HG03039 (cell line): ENCODE measurements at regions not wholly inside any gene's neighbourhood (a gene's known extent, or its start where the extent isn't known, plus 50 kb on each side); places are given as distances from the start of the nearest gene placed in this dataset.

Source experiments
- ATAC-seq: cut with Tn5 transposase; IDR thresholded peaks from one replicate; pipeline ENCODE4 v1.9.1; 2021; ENCODE audit warnings: mild to moderate bottlenecking, moderate library complexity; ENCODE audit not compliant: unreplicated experiment

DNA sequence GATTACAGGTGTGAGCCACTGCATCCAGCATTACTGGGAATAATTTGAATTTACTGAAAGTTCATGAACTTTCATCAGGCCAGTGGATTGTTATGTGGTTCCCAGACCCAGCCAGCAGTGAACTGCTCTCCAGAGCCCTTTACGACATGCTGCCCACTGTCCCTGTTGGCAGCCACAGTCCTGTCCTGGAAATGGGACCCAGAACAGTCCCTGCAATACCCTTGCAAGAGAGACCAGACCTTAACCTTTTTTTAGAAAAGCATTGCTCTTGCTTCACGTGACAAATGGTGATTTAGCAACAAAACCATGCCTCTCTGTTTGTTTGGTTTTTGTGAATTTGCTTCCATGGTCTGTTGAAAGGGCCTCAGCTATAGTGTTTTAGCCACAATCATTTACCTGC lies 367.3 kb upstream of the C2CD4B start:
- ATAC-seq = no peak

DNA sequence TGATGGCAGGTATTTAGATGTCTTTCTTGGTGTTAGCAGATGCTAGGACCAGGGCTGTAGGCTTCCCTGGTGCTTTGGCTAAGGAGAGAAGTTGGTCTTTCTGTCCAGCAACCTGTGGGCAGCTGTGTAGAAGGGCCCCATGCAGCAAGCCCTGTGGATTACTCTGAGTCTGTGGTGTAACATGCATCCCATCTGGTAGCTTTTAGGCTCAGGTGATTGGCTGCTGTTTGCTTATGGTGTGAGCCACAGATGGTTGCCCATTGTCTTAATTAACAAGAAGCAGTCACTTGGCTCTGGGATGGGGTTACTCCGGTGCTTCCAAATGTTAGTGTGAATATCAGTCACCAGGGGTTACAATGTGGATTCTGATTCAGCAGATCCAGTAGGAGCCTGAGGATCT lies 368.6 kb upstream of the C2CD4B start:
- no peak for ATAC-seq

DNA sequence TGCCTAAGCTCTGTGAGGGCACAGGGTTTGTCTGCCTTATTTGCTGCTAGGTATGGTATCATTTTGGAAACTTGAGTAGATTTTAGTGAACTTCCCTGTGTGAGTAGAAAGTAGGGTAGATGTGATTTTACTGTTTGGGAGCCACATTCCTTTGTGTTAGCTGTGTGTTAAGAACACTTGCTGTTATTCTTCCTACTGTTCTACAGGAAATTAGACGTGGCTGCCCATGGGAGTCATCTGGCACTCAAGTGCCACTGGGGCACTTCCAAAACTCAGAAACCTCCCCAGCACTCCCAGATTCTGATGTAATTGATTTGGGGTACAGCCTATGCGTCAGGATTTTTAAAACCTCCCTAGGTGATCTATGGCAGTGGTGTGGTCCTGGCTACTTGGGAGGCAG lies 369.9 kb upstream of the C2CD4B start:
- no peak for ATAC-seq

DNA sequence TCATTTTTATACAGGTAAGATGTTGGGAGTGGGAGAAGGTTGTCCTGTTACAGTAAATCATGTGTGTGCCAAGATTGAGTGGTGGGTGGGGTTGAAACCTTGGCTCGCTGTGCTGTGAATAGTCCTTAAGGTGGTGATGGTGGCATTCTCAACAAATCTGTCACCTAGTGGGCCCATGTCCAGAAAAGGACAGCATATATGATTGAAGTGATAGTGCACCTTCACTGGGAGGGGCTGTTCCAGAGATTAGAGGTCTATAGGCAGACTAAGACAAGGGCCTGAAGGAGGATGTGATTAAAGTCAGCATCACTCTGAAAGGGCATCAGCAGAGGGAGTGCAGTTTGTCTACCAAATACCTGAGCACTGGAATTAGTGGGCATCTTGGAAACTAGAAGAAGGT lies 374.2 kb upstream of the C2CD4B start:
- ATAC-seq = no peak

DNA sequence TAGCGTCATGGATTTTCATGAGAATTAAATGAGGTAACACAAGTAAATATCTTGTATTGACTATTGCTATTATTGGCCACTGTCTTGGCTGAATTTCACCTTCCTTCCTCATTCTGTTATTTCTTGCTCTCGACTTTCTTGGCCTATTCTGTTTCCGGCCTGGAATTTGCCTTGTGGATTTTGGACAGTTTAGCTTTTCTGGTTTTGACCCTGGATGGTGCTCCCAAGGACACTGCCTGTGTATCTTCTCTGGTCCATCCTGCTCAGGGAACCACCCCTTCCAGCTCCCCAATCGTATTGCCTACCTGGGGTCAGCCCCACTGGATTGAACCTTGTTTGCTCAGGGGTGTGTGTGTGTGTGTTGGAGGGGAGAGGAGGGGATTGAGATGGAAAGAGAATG lies 376.2 kb upstream of the C2CD4B start:
- ATAC-seq = no peak

DNA sequence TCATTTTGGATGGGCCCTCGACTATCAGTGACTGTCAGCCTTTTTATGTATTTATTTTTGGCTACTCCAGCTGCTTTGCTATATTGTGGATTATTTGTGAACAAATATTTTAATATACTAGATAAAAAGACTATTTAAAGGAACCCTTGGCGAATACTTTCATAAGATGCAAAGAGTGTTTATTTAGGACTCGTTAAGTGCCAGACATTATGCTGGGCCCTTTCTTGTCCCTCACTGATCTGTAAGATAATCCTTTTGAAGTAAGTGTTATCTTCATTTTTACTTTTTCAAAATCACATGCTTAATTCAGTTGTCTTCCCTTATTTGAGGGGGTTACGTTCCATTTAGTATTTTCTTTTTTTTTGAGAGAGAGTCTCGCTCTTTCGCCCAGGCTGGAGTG lies 376.8 kb upstream of the C2CD4B start:
- no peak for ATAC-seq

DNA sequence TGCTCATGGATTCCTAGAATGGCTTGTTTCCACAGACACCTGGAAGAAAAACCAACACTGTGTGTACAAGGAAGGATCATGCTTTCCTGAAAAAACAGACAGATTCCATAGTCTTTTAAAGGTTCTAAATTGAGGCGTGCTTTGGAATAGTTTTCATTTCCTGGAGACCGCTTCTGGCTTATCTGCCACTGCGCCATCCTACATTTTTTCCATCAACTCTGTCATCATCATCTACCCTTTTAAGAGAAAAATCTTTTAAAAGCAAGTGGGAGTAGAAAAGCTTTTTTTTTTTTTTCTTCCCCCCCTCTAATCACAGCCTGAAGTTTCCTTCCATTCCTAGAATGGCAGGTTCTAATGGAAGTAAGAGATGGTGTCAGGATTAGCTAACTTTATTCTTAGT lies 379.4 kb upstream of the C2CD4B start:
- ATAC-seq = no peak

DNA sequence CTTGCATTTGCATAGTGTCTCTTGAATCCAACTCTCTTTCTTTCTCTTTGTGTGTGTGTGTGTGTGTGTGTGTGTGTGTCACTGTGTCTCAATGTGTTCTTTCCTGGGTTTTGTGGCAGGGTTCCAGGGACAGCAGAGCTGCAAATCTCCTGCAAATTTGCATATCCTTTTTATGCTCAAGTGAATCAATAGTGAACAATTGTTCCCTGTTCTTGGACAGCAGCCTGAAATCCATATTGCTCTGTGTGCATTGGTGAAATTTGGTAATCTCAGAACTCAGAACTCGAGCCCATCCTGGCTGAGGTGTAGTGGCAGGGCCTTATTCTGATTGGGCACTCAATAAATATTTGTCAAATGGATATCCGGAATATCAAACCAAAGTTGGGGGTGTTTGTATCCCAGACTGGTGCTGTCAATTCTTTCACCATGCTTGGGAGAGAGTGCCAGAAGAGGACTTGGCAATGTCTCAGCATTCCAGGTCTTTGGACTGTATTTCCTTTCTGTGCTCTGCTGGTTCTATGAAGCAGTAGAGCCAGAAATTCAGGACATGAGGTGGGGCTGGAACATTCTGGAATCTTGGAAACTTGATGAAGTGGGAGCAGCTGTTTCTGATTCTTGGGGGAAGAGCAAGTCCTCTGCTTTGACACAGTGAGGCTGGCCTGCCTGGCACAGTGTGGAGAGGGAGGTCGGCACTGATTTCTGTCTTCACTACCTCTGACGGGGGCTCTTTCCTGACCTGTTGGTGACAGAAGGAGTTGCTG lies 380.6 kb upstream of the C2CD4B start:
- ATAC-seq = no peak

DNA sequence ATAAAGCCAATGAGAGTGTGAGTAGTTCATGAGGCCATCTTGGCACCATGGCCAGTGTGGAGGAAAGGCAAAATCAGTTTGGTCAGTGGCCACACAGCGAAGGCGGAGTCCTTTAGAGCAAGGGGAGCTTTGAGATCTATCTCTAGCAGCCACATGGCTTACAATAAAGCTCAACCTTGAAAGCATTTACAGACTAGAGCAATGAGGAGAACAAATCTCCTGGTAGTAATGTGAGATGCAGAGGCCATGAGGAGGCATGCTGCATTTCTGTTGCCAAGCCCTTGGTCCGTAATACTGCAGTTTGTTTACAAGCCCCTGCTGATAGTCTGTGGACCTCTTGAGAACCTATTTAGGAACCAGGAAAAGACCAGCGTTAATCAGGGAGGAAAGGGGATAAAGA lies 381.5 kb upstream of the C2CD4B start:
- no peak for ATAC-seq

DNA sequence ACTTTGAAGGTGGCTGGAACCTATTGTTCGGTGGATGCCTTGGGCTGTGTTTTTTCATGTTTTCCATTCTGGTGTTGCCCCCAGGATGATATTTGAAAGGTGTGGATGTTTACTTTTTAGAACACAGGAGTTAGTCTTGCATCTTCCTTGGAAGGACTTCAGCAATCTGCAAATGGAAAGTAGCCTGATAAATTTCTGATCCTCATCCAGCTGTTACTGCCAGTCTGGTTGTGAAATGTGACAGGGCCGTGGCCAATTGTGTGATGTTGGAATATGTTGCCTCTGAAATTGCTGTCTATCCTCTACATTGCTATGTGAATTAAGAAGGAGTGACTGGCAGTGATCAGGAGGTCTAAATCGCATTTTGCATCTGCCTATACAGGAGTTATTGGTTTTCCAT lies 382.5 kb upstream of the C2CD4B start:
- no peak for ATAC-seq

DNA sequence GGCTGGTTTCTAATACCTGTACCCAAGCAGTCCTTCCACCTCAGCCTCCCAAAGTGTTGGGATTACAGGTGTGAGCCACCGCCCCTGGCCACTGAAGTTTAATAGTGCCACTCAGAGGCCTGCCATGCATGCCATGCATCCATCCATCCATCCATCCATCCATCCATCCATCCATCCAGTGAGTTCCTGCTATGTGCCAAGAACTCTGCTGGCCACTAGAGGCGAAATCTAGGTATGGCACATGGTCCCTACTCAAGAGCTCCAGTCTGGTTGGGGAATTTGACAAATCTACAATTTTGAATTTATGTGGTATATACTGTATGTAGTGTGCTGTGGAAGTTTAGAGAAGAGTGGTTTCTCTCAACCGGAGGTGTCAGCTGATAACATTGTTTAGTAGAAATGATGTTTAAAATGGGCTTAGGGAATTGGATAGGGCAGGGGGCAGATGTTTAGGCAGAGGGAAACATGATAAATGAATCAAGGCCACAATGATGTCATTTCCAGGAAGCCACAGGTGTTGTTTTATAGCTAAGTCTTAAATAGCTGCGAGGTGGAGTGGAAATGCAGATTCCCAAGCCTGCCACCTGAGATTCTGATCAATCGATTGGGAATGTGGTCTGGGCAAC lies 384.4 kb upstream of the C2CD4B start:
- no peak for ATAC-seq

DNA sequence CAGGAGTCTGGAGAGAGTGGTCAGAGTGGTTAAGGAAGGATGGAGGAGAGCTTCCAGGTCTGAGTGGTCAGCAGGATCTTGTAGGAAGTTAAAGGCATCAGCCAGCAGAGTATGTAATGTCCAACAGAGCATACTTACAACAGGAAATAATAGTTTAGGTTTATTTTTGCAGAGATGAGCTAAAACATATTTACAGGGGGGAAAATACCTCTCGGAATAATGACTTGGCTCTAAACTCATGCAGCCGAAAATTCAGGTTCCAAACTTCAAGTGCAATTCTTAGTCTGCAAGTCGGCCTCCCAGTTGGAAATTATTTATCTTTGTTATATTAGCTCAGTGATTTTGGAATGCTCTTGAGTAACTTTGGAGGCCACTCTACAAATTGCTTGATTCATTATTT lies 385.0 kb upstream of the C2CD4B start:
- ATAC-seq = no peak

DNA sequence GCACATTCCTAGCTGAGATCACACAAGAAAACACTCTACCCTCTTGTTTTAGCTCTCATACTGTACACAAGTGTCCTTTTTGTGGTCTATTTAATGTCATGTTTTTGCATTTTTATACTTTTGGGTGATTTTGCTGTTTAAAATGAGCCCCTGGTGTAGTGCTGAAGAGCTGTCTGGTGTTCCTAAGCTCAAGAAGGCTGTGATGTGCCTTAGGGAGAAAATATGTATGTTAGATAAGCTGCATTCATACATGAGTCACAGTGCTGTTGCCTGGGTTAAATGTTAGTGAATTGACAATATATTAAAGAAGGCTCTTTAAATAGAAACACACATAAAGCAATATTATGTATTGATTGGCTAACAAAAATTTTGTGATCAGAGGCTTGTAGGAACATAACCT lies 387.4 kb upstream of the C2CD4B start:
- no peak for ATAC-seq

DNA sequence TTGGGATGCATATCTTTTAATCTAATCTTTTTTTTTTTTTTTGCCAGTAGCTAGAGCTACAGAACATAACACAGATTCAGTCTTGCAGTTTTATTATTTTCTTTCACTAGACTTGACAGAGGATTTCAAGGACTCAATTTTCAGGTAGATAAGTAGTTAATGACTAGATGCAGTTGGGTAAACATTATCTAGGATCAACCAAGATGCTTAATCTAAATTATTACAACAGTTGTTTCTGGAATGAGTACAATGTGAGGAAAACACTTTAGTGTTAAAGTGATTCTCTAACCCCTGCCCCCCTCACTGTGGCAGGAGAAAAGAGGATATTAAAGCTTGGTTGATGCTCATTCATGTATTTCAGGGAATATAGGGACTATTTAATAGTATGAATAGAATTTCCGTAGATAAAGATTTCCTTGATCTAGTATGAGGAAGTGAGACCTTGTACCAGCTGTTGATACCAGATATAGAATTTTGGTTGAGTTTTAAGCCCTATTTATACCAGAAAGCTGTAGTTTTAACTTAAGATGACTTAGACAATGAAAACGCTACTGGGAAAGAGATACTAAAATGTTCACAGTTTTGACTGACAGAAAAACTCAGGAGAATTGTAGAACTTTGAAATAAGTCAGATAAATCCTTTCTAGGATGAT lies 389.0 kb upstream of the C2CD4B start:
- ATAC-seq = no peak

DNA sequence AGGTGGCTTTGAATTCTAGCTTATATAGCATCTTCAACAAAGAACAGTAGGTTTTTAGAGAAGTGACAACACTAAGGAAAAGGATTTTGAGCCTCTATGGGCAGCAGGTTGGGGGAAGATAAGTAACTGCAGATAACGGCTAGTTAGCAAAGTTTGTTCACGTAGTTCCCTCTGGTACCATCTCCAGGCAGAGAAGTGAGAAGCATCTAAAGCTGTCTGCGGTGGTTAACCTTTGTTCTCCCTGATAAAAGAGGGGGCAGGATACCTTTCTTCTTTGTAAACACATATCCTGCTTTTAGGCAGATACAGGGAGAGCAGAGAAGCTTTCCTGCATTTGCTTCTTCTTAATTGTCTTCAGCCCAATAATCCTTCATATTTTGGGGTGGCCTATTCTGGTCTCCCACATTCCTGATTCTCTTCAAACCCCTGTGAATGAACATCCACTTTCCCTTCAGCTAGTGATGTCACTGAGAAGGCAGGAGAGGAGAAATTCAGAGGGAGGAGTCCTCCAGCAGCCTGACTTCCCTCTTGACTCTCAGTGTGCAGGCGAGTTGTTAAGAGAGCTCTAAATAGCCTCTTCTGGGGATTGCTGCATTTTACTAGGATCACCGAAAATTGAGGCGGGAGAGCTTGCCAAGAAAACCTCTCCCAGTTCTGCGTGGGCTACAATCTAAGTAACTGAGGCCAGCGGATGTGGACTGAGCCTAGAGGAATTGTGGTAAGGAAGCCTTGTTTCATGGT lies 393.7 kb upstream of the C2CD4B start:
- no peak for ATAC-seq

DNA sequence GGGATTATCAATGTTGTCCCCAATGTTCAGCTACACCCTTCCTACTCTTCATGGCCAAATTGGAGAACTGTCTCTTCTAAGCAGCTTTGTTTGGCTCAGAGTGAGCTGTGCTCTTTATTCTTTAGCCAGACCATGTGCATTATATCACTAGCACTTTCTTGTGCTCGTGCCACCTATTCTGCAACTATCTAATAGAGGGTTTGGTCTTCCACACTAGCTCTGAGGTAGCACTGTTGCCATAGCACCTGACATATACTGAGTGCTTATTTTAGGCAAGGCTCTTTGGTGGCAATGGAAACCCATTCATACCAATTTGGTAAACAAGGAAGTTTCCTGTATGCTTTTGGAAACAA lies 394.3 kb upstream of the C2CD4B start:
- no peak for ATAC-seq

DNA sequence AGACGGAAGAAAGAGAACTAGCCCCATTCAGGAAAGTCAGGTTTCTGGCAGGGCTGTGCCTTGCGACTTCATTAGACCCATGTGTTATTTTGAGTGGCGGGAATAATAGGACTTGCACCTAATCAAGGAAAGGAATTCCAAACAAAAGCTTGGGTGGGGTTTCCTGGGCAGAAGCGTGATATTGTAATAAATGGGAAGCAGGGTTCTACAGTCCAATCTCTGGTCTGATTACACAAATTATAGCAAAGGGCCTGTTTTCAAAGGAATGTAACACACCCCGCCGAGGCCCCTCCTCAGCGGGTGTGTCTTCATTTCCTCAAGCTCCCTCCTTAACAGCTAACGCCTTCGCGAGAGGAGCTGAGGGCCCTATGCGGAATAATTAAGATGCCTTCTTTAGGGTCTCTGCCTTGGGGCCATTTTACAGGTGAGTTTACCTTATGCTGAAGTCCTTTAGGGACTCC lies 396.0 kb upstream of the C2CD4B start:
- ATAC-seq = no peak

DNA sequence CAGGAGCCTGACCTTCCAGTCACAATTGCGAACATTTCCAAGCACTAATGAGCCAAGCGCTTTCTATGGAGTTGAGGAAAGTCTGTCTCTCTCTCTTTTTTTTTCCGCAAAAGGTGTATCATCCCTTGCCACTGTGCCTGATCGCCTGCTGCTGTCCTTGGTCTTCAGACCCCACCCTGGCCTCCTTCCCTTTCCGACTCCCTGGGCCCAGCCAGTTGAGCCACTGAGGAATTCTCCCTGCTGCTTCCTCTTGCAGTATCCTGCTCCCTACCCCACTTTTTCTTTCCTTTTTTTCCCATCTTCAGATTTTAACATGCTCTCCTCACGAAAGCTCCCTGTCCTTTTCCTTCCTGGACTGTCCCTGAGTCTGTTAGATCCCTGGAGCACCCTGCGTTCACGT lies 396.5 kb upstream of the C2CD4B start:
- no peak for ATAC-seq

DNA sequence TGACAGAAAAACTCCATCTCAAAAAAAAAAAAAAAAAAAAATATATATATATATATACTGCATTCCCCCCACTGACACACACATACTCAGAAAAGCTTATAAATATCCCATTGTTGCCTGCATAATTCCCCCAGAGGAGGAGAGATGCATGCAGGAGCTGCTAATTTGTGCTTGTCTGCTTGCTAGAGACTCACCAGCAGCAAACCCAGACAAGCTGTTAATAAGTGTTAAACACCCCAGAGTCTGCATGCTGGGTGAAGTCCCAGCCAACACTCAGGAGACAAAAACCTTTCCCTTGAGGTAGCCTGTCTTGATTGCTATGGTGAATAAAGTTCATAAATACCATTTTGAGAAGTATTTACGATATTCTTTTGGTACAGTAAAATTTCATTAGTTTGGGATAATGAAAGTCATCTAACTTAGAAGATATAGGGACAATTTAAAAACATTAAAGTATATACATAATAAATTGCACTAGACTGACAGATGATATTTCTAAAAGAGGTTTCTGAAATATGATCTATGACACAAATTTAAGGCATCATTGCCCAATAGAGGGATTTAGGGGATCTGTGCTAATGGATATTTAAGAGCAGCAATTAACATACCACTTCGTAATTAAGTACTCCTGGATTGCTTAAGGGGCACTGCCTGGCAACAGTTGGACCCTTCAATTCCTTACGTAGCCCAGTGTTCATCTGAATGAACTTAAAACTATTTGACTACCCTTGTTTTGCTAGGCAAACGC lies 400.0 kb upstream of the C2CD4B start:
- no peak for ATAC-seq

DNA sequence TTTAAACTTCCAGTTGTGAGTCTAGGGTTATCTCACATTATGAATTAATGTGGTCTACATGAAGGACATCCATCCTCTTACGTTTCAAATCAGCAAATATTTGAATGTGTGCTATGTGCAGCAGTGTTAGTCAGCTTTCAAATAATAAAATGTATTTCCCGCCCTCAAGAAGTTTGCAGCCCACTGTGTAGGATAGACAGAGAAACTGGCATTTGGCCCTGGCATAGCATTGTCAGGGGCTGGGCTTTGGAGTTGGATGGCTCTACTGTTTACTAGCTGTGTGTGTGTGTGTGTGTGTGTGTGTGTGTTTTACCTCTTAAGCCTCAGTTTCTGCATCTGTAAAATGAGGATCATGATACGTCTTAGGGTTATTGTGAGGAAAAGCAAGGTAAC lies 400.5 kb upstream of the C2CD4B start:
- no peak for ATAC-seq

DNA sequence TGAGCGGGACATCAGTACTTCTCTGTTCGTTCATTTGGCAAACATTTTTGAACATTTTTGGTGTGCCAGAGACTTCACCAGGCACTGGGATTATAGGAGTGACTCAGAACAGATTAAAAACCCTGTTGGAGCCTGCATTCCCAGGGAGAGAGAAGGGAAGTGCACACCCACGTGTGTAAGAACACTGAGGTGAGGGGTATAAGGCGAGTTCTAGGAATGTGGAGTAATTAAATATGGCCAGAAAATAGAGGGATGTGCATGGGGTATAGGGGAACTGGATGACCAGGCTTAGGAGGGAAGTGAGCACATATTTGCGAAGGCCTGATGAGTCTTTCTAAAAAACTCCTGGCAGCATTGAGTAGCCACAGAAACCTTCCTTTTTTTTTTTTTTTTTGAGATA lies 401.2 kb upstream of the C2CD4B start:
- ATAC-seq = no peak
